ENCODE measurements at regions not wholly inside any gene's neighbourhood (a gene's known extent, or its start where the extent isn't known, plus 50 kb on each side); places are given as distances from the start of the nearest gene placed in this dataset.

DNA sequence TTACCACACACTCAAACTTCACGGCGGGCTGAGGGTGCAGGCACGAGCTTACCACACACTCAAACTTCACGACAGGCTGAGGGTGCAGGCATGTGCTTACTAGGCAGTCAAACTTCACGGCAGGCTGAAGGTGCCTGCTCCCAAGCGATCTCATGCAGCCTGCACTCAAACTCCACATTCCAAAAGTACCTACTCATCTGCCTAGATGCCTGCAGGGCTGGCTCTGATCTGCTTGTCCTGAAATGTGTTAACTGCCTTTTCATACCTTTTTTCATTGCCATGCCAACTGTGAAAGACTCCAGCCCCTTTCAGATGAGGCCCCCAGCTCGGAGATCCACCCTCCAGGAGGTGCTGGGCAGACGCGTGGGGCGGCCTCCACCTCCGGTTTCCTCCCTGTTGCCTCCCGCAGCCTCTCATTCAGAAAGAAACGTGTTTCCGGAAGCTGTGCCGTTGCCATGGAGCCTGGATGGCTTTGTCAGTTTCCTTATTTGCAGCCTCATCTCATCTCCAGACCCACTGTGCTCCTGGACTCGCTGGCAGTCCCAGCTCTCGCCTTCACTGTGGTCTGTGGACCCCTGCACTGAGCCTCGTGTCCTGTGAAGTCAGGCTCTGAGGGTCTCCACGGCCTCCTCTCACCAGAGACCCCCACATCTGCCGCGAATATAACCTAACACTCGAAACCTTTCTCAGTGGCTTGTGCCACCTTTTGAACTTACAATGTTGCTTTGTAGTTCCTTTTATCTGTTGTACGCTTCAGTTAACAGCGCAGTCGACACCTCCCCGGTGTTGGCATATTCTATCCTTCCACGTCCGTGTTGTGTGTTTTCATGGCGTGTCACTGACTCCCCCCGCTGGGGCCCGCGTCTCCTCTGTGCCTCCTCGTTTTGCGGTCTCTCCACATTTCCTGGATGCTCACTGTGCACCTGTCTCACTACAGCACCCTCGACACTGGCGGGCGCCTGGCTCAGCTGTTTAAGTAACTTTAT, 106.1 kb upstream of the ALKAL2 start:
- no peak for TF ChIP-seq POLR2A (IDR thresholded peaks at IDR 0.05)
- TF ChIP-seq, protein P1, sequence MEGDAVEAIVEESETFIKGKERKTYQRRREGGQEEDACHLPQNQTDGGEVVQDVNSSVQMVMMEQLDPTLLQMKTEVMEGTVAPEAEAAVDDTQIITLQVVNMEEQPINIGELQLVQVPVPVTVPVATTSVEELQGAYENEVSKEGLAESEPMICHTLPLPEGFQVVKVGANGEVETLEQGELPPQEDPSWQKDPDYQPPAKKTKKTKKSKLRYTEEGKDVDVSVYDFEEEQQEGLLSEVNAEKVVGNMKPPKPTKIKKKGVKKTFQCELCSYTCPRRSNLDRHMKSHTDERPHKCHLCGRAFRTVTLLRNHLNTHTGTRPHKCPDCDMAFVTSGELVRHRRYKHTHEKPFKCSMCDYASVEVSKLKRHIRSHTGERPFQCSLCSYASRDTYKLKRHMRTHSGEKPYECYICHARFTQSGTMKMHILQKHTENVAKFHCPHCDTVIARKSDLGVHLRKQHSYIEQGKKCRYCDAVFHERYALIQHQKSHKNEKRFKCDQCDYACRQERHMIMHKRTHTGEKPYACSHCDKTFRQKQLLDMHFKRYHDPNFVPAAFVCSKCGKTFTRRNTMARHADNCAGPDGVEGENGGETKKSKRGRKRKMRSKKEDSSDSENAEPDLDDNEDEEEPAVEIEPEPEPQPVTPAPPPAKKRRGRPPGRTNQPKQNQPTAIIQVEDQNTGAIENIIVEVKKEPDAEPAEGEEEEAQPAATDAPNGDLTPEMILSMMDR (IDR thresholded peaks at IDR 0.05 in 4 of 5, conservative IDR thresholded peaks at IDR 0.05 in 1 of 5), result no peak

Data from gastrocnemius medialis (tissue), 4 donors.